A549 (cell line): ENCODE measurements at regions not wholly inside any gene's neighbourhood (a gene's known extent, or its start where the extent isn't known, plus 50 kb on each side); places are given as distances from the start of the nearest gene placed in this dataset.

Experiments
- ATAC-seq, 2 experiments: fragments of 200-7000 bp in 1 of 2; fragments of >200 bp in 1 of 2; cut with Nextera tagmentation in 1 of 2; cut with Tn5 transposase in 1 of 2; 3 replicates each; pipeline versions ENCODE4 v1.8.0 to v1.9.1; 2018 to 2020; ENCODE audit warnings: mild to moderate bottlenecking in 1 of 2, moderate library complexity in 1 of 2
- CTCF ChIA-PET: fragments of 300-600 bp; sonication (Branson Sonifier 250); formaldehyde crosslinking; extraction: SDS; loops from one replicate; lab custom pipeline; 2021; ENCODE audit warnings: antibody characterized with exemption, inconsistent platforms; lab: Yijun Ruan, JAX
- POLR2A ChIA-PET: fragments of 350-600 bp; formaldehyde crosslinking; extraction: SDS; loops from one replicate; lab custom pipeline; 2021; ENCODE audit warnings: antibody characterized with exemption, inconsistent platforms; lab: Yijun Ruan, JAX
- DNase-seq, 2 experiments: peaks; one replicate each; pipeline versions ENCODE4 v3.0.0 to v3.0.0-alpha.2; 2011 to 2016; ENCODE audit warnings: low read depth in 1 of 2, low spot score in 1 of 2
- FAIRE-seq: peaks from 2 replicates; lab custom pipeline; 2011; peaks lifted over from hg19 to GRCh38; lab: Jason Lieb, UNC
- H3K27ac ChIP-seq, 2 experiments: fragments of >200 bp; sonication (Bioruptor Twin); formaldehyde crosslinking; 3 replicates each; pipeline ENCODE4 v1.5.1; 2016 to 2017
- H3K4me1 ChIP-seq: fragments of >200 bp; sonication (Bioruptor Twin); formaldehyde crosslinking; 3 replicates; pipeline ENCODE4 v1.6.1; 2016
- H3K4me2 ChIP-seq: fragments of >200 bp; sonication (Bioruptor Twin); formaldehyde crosslinking; 3 replicates; pipeline ENCODE4 v1.6.1; 2016
- H3K4me3 ChIP-seq: fragments of >200 bp; sonication (Bioruptor Twin); formaldehyde crosslinking; 3 replicates; pipeline ENCODE4 v1.5.1; 2016
- H3K9me3 ChIP-seq: fragments of >200 bp; sonication (Bioruptor Twin); formaldehyde crosslinking; 3 replicates; pipeline ENCODE4 v1.6.1; 2016
- BHLHE40 ChIP-seq: IDR thresholded peaks from 2 replicates; pipeline ENCODE4 v1.6.1; 2012; ENCODE audit warnings: low read depth, low read length, inconsistent platforms
- CBX2 ChIP-seq: fragments of 200-600 bp; sonication (generic); IDR thresholded peaks from 2 replicates; pipeline ENCODE4 v1.6.1; 2016; ENCODE audit warnings: low read depth, mild to moderate bottlenecking, borderline replicate concordance
- CBX8 ChIP-seq: fragments of 200-600 bp; sonication (generic); IDR thresholded peaks from 2 replicates; pipeline ENCODE4 v1.6.1; 2016
- CHD4 ChIP-seq: fragments of 200-600 bp; sonication (generic); IDR thresholded peaks from 2 replicates; pipeline ENCODE4 v1.6.1; 2016; ENCODE audit warnings: antibody characterized with exemption, mild to moderate bottlenecking, borderline replicate concordance
- EHF ChIP-seq: fragments of 250-450 bp; sonication (Bioruptor Pico); IDR thresholded peaks from 2 replicates; pipeline ENCODE4 v1.5.0; 2020; ENCODE audit warnings: mild to moderate bottlenecking
- FOSB ChIP-seq: fragments of 250-450 bp; sonication (Bioruptor Pico); IDR thresholded peaks from 2 replicates; pipeline ENCODE4 v1.5.0; 2020; ENCODE audit warnings: mild to moderate bottlenecking, moderate library complexity
- FOSL2 ChIP-seq, 2 experiments: fragments of 450-650 bp in 1 of 2; fragments of >200 bp in 1 of 2; sonication (Bioruptor Twin) in 1 of 2; formaldehyde crosslinking; IDR thresholded peaks; 2 replicates each; pipeline versions ENCODE4 v1.5.0 to v1.6.1; 2016 to 2020; ENCODE audit warnings: mild to moderate bottlenecking in 1 of 2, moderate library complexity in 1 of 2
- HES2 ChIP-seq: fragments of >200 bp; sonication (Bioruptor Twin); formaldehyde crosslinking; IDR thresholded peaks from 2 replicates; pipeline ENCODE4 v1.6.1; 2016
- KDM5A ChIP-seq: fragments of 200-600 bp; sonication (generic); IDR thresholded peaks from 2 replicates; pipeline ENCODE4 v1.6.1; 2016; ENCODE audit warnings: antibody characterized with exemption, mild to moderate bottlenecking
- MAFK ChIP-seq: fragments of 450-650 bp; IDR thresholded peaks from 2 replicates; pipeline ENCODE4 v1.6.1; 2014; ENCODE audit not compliant: partially characterized antibody
- NPAS2 ChIP-seq: fragments of 250-450 bp; sonication (Bioruptor Pico); IDR thresholded peaks from 2 replicates; pipeline ENCODE4 v1.8.0; 2022; ENCODE audit warnings: mild to moderate bottlenecking, moderate library complexity, borderline replicate concordance
- PHF8 ChIP-seq: fragments of 200-600 bp; sonication (generic); IDR thresholded peaks from 2 replicates; pipeline ENCODE4 v1.6.1; 2016; ENCODE audit warnings: low read depth, mild to moderate bottlenecking, antibody characterized with exemption, moderate library complexity, borderline replicate concordance
- POLR2A ChIP-seq: IDR thresholded peaks from 2 replicates; pipeline ENCODE4 v1.6.1; 2012; ENCODE audit warnings: mild to moderate bottlenecking, low read length
- RNF2 ChIP-seq: fragments of 200-600 bp; sonication (generic); IDR thresholded peaks from 2 replicates; pipeline ENCODE4 v1.6.1; 2016; ENCODE audit warnings: low read depth, mild to moderate bottlenecking, antibody characterized with exemption, moderate library complexity, borderline replicate concordance
- SMC3 ChIP-seq: fragments of >200 bp; sonication (Bioruptor Twin); formaldehyde crosslinking; IDR thresholded peaks from 3 replicates; pipeline ENCODE4 v1.6.1; 2018; ENCODE audit warnings: inconsistent platforms
- TFCP2L1 ChIP-seq: fragments of 250-450 bp; sonication (Bioruptor Pico); IDR thresholded peaks from 2 replicates; pipeline ENCODE4 v1.5.0; 2021; ENCODE audit warnings: mild to moderate bottlenecking
- TP53 ChIP-seq: fragments of 250-450 bp; sonication (Bioruptor Pico); IDR thresholded peaks from 2 replicates; pipeline ENCODE4 v1.5.0; 2021; ENCODE audit warnings: mild to moderate bottlenecking, moderate library complexity
- USF2 ChIP-seq: fragments of 450-650 bp; IDR thresholded peaks from 2 replicates; pipeline ENCODE4 v1.6.1; 2014; ENCODE audit warnings: antibody characterized with exemption
- ZC3H11A ChIP-seq: fragments of 450-650 bp; IDR thresholded peaks from 2 replicates; pipeline ENCODE4 v1.6.1; 2014; ENCODE audit warnings: antibody characterized with exemption, mild to moderate bottlenecking
- ZNF302 ChIP-seq: fragments of 250-450 bp; sonication (Bioruptor Pico); IDR thresholded peaks from 2 replicates; pipeline ENCODE4 v1.9.0; 2021; ENCODE audit warnings: inconsistent platforms, mild to moderate bottlenecking, moderate library complexity
- ZSCAN20 ChIP-seq: fragments of 250-450 bp; sonication (Bioruptor Pico); IDR thresholded peaks from 2 replicates; pipeline ENCODE4 v1.8.0; 2022; ENCODE audit warnings: mild to moderate bottlenecking, moderate library complexity
- WGBS: methylation state at CpG from one replicate; pipeline ENCODE4 v1.1.6; 2017; ENCODE audit errors: missing lambda C conversion rate; 5-methylcytosine and 5-hydroxymethylcytosine counted together
- TF ChIP-seq, protein P1 (sequence below): fragments of 150-350 bp; IDR thresholded peaks from 2 replicates; pipeline ENCODE4 v1.6.1; 2014; ENCODE audit warnings: low read depth, mild to moderate bottlenecking, low read length
- TF ChIP-seq, protein P2 (sequence below): IDR thresholded peaks from 2 replicates; pipeline ENCODE4 v1.6.1; 2012

DNA sequence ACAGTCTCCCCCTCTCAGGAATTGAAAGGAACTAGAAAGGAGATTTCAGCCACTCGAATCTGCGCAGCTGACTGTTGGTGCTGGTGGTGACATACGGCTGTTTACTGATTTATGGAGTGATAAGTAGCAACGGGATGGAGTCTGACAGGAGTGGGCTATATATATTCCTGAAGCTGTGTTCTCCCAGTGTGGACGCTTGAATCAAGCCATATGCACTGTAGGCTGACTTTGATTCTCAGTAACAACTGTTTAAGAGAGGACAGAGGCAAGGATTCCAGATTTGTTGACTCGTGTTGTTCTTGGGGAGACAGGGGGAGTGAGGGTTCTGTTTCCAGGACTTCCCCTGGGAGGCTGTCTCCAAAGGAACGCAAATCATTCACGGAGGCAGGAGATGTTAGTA lies 260.1 kb upstream of the AUTS2 start:
- Histone ChIP-seq H3K4me1 (peaks cover 8% of the 10 kb centered on the region; the same call in 1 of the 3 replicates), H3K4me3 (no peak overlapping the region), H3K27ac (no peak overlapping the region), H3K4me2 (no peak overlapping the region), H3K9me3 (0 out of 3 replicates have a peak, but pooled peaks cover 2% of the 10 kb centered on the region)
- TF ChIP-seq TFCP2L1 (CRISPR knock-in tag) (no peak), USF2 (no peak), ZSCAN20 (no peak), RNF2 (no peak), MAFK (no peak), PHF8 (no peak), CHD4 (no peak), EHF (no peak), ZNF302 (CRISPR knock-in tag) (no peak), HES2 (no peak), CBX2 (no peak), BHLHE40 (no peak), NPAS2 (CRISPR knock-in tag) (no peak)
- TF ChIP-seq, protein P1, sequence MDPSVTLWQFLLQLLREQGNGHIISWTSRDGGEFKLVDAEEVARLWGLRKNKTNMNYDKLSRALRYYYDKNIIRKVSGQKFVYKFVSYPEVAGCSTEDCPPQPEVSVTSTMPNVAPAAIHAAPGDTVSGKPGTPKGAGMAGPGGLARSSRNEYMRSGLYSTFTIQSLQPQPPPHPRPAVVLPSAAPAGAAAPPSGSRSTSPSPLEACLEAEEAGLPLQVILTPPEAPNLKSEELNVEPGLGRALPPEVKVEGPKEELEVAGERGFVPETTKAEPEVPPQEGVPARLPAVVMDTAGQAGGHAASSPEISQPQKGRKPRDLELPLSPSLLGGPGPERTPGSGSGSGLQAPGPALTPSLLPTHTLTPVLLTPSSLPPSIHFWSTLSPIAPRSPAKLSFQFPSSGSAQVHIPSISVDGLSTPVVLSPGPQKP = no peak
- TF ChIP-seq, protein P2, sequence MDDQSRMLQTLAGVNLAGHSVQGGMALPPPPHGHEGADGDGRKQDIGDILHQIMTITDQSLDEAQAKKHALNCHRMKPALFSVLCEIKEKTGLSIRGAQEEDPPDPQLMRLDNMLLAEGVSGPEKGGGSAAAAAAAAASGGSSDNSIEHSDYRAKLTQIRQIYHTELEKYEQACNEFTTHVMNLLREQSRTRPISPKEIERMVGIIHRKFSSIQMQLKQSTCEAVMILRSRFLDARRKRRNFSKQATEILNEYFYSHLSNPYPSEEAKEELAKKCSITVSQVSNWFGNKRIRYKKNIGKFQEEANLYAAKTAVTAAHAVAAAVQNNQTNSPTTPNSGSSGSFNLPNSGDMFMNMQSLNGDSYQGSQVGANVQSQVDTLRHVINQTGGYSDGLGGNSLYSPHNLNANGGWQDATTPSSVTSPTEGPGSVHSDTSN = no peak
- no peak for FAIRE-seq
- ChIA-PET CTCF (no interaction called here), POLR2A (no interaction called here)
- ATAC-seq = no peak
- no peak for DNase-seq
- 36% methylated on average over 8 of the region's 8 CpGs for WGBS

DNA sequence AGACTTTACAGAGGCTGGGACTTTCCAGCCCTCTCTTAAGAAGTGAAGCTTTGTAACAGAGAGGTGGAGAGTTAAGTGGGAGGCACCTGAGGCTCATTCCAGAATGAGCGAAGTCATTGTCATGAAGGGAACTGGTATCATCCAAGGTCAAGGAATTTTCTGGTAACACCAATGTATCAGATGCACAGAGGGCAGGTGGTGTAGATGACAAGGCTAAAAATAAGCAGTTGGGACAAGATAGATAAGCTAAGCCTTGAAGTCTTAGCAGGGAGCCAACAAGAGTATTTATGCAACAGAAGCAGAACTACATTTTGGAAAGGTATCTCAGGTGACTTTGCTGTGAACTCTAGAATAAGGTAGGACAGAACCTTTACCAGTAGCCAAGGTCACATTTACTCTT lies 257.0 kb upstream of the AUTS2 start:
- ATAC-seq = no peak
- Histone ChIP-seq H3K4me1 (peaks cover 8% of the 10 kb centered on the region; the same call in 1 of the 3 replicates), H3K4me2 (no peak overlapping the region), H3K27ac (no peak overlapping the region; a peak in 1 of 6 replicates), H3K9me3 (peaks cover 6% of the 10 kb centered on the region; the same call in 1 of the 3 replicates), H3K4me3 (no peak overlapping the region)
- TF ChIP-seq CBX8 = no peak
- no peak for TF ChIP-seq SMC3
- TF ChIP-seq FOSL2 (IDR thresholded peaks at IDR 0.05) = no peak
- TF ChIP-seq FOSL2 (CRISPR knock-in tag; IDR thresholded peaks at IDR 0.05) = no peak
- no peak for TF ChIP-seq TFCP2L1 (CRISPR knock-in tag)
- no peak for TF ChIP-seq CBX2
- no peak for TF ChIP-seq POLR2A
- TF ChIP-seq TP53 (CRISPR knock-in tag) = no peak
- TF ChIP-seq, protein P2 = no peak
- TF ChIP-seq KDM5A = no peak
- TF ChIP-seq ZC3H11A = no peak
- no peak for TF ChIP-seq FOSB (CRISPR knock-in tag)
- ChIA-PET CTCF (no interaction called here), POLR2A (no interaction called here)
- FAIRE-seq = no peak
- no peak for DNase-seq
- WGBS = 76% methylated on average over 1 of the region's 1 CpG
